GM18520 (cell line): ENCODE measurements at regions not wholly inside any gene's neighbourhood (a gene's known extent, or its start where the extent isn't known, plus 50 kb on each side); places are given as distances from the start of the nearest gene placed in this dataset.

Source experiments
- ATAC-seq: cut with Tn5 transposase; IDR thresholded peaks from one replicate; pipeline ENCODE4 v1.9.1; 2021; ENCODE audit not compliant: unreplicated experiment

DNA sequence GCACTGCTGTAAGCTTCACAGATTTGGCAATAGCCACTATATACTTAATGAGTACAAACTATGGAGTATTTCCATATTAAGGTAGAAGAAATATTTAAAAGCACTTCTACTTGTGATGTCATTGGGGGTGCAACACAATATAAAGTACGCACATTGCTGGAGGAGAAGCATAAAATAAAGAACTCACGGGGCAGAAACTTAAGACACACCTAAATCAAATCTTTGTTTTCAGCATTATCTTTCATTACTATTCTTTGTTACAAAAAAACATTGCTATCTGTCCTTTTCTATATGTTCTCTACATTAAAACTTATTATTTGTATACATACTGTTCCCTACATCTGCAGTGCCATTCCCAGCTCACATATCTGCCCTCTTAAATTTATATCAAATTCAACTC is 93.3 kb upstream of the VPREB1 start:
- no peak for ATAC-seq

DNA sequence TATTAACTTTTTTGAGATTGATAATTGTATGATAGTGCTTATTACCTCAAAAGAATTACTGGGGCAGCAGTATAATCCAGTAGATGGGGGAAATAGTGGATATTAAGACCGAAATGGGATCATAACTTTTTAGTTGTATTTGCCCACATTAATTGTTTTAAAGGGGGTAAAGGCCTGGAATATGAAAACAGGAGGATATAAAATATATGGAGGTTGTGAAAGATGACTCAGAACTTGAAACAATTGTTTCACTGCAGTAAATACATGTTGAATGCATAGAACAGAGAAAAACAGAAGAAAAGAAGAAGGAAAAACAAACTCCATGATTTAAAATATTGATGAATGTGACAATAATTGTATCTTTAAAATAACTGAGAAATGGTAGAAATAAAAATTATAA is 94.1 kb upstream of the VPREB1 start:
- ATAC-seq = no peak

DNA sequence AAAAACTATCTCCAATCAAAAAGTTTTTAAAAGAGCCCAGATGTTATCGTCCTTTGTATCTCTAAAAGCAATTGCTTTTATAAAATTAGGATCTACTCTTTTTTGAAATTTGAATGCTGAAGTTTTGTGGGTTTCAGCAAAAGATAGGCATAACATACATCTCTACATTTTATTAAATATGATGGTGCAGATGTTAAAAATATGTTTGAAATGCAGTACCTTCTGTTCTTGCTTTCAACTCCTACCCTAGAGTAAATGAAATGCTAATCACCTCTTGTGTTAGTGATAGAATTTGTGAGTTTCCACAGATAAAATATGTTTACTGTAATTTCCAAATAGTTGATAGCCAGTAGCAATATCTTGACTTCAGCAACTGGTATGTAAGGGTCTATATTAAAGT is 95.7 kb upstream of the VPREB1 start:
- no peak for ATAC-seq

DNA sequence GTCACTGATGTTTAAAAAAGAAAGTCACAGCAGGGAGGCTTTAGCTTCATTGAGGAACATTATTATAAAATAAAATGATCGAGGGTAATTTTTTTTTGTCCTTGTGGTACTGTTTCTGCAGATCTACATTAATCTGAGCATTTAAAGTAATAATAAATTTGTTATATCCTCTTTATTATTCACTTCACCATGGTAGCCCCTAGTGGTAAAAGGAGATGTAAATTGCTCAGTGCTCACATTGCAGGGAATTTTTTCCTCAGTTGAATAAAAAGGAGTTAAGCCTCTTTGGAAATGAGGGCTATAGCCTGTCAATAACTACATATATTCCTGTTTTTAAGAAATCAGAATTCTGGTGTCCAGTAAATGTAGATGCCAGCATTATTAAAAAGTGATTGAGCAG is 99.7 kb upstream of the VPREB1 start:
- no peak for ATAC-seq

DNA sequence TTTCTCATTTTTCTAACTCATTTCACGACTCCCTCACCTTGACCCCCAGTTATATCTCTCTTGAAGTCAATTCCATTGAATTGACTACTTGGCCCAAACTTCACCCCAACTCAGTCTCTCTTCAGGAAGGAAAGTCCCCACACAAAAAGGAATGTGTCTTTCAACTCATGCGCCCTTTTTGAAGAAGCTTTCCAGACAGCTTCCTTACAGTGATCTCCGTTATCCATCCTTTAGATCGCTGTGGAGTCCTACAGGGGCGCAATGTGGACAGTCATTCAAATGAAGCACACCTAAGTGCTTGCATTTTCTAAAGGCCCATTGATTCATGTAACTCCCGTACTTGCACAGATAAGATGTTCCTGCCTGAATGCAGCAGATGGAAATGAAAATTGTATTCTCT is 101.1 kb upstream of the VPREB1 start:
- no peak for ATAC-seq

- ATAC-seq = no peak
Observed at GRCh38 chr22:22142661-22143060, 101.9 kb upstream of the VPREB1 start.

GRCh38 chr22:22141771-22142591 is 102.6 kb upstream of the VPREB1 start:
- ATAC-seq = no peak

DNA sequence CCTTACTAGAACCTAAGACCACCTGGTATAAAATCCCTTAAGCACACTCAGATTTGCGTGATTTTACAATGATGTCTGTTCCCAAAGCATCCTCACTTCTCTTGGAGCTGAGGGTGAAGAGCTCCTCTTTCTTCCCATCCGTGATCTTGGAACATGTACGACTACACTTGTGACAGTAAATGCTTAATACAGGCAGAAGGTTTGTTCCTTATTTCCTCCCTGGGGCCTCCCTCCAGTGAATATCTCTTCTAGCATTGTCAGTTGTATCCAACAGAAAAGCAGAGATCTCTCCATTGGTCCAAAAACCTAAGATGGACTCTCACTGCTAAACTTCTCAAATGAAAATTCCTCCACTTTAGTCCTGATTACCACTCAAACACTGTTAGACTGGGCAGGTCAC is 103.6 kb upstream of the VPREB1 start:
- no peak for ATAC-seq

DNA sequence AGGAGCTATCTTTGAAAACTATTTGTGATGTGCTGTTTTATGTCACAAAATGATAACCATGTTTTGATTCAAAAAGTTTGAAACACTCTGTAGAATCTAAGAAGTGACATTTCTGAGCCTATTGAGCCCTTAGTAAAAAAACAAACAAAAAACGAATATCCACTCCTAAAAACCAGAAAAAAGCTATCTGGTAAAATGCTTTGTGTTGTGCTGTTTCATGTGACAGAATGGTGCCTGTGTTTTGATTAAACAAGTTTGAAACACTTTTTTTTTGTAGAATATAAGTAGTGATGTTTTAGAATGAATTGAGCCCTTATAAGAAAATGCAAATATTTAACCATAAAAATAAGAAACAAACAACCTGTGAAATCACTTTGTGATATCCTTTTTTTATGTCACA is 105.2 kb upstream of the VPREB1 start:
- no peak for ATAC-seq

DNA sequence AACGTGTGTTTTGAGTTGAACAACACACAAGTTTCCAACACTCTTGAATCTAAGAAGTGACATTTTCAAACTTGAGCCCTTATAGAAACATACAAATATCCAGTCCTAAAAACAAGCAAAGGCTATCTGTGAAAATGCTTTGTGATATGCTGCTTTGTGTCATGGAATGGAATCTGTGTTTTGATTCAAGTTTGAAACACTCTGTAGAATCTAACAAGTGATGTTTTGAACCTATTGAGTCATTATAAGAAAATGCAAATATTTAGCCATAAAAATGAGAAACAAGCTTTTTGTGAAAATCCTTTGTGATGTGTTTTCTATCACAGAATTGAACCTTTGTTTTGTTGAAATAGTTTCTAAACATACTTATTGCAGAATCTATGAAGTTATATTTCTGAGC is 105.7 kb upstream of the VPREB1 start:
- no peak for ATAC-seq

DNA sequence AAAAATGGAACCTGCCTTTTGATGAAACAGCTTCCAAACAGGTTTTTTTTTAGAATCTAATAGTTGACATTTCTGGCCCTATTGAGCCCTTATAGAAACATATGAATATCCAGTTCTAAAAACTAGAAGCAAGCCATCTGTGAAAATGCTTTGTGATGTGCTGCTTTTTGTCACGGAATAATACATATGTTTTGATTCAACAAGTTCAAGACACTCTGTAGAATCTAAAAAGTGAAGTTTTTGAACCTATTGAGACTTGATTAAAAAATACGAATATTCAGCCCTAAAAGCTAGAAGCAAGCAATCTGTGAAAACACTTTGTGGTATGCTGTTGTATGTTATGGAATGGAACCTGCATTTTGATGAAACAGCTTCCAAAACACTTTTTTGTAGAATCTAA is 106.7 kb upstream of the VPREB1 start:
- no peak for ATAC-seq

DNA sequence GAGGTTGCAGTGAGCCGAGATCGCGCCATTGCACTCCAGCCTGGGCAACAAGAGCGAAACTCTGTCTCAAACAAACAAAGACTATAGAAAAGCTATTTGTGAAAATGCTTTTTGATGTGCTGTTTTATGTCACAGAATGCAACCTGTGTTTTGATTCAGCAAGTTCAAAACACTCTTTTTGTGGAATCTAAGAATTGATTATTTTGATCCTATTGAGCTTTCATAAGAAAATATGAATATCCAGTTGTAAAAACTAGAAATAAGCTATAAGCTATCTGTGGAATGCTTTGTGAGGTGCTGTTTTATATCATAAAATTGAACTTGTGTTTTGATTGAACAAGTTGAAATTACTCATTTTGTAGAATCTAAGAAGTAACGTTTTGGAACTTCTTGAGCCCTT is 110.7 kb upstream of the VPREB1 start:
- no peak for ATAC-seq

- no peak for ATAC-seq
Observed at GRCh38 chr22:22130953-22131608, 113.5 kb upstream of the VPREB1 start.

DNA sequence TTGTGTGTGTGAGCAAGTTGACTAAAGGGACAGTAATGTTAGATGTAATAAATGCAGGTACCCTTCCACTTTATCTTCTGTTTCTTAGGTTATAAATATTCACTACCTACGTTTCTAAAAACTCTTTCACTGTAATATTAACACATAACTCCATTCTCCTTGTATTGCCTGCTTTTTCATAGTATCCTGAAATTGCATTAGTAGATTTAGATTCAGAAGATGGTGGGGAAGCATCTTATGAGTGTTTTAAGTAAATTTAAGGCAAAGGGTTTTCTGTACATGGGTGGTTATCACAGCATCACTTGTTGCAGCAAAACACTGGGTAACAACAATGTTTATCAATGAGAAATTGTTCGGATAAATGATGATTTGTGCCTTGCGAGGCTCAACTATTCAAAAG is 115.2 kb upstream of the VPREB1 start:
- ATAC-seq = no peak

GRCh38 chr22:22128440-22128839 is 116.1 kb upstream of the VPREB1 start:
- ATAC-seq = no peak

GRCh38 chr22:22127100-22127499 is 117.5 kb upstream of the VPREB1 start:
- no peak for ATAC-seq

DNA sequence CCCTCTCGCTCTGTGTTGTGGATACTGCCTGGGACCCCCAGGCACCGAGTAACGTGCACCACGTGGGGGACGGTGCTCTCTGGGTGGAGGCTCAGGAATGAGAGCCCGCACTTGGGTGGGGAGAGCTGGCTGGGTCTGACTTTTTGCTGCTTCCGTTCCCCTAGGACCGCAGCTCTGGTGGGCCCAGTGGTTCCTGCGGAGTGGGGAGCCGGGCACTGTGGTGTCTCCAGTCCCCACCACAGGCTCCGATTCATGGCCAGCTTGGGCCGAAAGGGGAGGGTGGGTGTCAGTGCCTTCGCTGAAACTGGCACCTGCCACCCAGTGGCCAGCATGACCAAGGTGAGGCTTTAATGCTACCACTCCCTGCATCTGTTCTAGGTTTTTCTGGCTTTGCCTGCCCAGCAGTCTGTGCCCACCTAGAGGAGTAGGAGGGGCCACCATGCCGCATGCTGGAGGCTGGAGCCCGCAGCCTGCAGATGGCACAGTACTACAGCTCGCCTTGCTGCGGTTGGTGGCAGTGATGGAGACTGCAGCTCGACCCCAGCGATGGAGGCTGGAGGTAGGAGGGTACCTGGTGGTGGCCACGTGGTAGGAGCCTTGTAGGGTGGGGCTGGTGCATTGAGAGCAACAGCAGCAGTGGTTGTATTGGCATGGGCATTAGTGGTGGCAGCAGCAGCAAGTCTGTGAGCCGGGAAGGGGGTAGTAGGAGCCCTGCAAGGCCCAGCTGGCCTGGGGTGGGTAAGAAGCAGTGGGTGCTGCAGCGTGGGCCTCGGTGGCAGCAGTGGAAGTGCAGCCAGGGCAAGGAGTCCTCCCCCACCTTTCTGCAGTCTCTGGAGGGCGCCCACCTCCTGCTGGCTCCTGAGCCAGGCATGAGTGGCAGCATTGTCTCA is 118.8 kb upstream of the VPREB1 start:
- ATAC-seq = no peak

GRCh38 chr22:22125028-22125578 is 119.5 kb upstream of the VPREB1 start:
- no peak for ATAC-seq

DNA sequence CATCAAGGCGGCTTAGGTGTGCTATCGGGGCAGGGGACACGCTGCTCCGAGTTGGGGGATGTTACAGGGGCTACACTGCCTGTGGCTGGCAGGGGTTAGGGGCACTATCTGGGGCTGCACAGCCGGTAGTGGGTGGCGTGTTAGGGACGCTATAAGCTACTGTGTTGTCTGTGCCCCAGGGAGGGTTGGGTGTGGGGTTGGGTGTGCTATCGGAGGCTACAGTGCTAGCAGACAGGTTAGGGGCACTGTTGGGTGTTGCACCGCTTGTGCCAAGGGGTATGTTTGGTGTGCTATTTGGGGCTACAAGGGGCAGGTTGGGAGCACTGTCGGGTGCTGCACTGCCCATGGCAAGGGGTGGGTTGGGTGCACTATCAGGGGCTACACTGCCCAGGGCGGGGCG is 120.2 kb upstream of the VPREB1 start:
- ATAC-seq = no peak

DNA sequence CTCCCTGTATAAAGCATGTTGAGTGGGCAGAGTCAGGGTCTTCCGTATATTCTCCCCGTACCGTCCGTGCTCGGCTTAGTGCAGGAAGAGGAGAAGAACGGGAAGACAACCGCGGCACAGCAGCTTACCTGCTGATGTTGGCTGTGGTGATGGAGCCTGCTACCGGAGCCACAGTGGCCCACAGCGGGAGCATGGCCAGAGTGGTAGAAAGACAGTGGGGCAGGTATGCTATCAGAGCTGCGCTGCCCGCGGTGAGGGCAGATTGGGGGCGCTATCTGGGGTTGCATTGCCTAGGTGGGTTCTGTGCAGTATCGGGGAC is 120.7 kb upstream of the VPREB1 start:
- no peak for ATAC-seq

DNA sequence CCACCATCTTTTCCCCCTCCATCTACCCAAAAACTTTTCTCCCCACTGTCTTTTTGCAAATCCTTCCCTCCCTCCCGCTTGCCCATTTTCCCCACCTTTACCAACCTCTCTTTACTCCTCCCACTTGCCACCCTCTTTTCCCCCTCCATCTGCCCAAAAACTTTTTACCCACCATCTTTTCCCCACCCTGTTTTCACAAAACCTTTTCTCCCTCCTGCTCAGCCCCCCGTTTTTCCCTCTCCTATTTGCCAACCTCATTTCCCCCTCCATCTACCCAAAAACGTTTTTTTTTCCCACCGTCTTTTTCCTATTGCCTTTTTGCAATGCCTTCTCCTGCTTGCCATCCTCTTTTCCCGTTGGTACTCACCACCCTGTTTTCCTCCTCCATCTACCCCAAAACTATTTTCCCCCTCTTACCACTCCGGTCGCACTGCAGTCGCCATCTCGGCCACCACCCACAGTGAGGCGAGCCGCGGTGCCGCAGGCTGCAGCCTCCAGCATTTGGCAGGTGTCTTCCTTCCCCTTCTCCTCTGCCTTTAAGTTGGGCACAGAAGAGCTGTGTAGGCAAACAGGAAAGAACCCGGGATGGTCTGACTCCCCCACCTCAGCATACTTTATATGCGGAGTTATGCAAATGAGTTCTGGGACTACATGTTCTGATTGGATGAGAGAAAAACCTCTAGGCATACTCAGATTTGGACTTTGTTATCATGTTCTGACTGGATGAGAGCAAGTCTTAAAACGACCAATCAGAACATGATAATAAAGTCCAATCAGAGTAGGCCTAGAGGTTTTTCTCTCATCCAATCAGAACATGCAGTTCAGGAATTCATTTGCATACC is 121.2 kb upstream of the VPREB1 start:
- ATAC-seq = no peak
